OCI-LY7 (cell line): ENCODE measurements at regions not wholly inside any gene's neighbourhood (a gene's known extent, or its start where the extent isn't known, plus 50 kb on each side); places are given as distances from the start of the nearest gene placed in this dataset.

Source experiments
- CTCF ChIP-seq: fragments of 200-600 bp; sonication (generic); conservative IDR thresholded peaks from 2 replicates; pipeline ENCODE4 v1.5.1; 2014; ENCODE audit warnings: mild to moderate bottlenecking, antibody characterized with exemption, low read length, moderate library complexity, mixed read lengths
- EZH2phosphoT487 ChIP-seq: fragments of 200-600 bp; sonication (generic); IDR thresholded peaks from 2 replicates; pipeline ENCODE4 v1.6.1; 2018; ENCODE audit warnings: low read depth, borderline replicate concordance, mild to moderate bottlenecking, mixed run types, antibody characterized with exemption, low read length, moderate library complexity, mixed read lengths

GRCh38 chr2:120662746-120663145 lies 72.9 kb upstream of the GLI2 start:
- TF ChIP-seq CTCF, result no peak
- no peak for TF ChIP-seq EZH2phosphoT487
